HG03045 (cell line): ENCODE measurements at regions not wholly inside any gene's neighbourhood (a gene's known extent, or its start where the extent isn't known, plus 50 kb on each side); places are given as distances from the start of the nearest gene placed in this dataset.

ENCODE experiments used
- ATAC-seq: cut with Tn5 transposase; IDR thresholded peaks from one replicate; pipeline ENCODE4 v1.9.1; 2021; ENCODE audit warnings: mild to moderate bottlenecking, moderate library complexity; ENCODE audit not compliant: unreplicated experiment

- ATAC-seq, result no peak
Measured at GRCh38 chr12:76706101-76706500, 57.8 kb upstream of the ZDHHC17 start.

- no peak for ATAC-seq
Measured at GRCh38 chr12:76706761-76707160, 57.2 kb upstream of the ZDHHC17 start.

GRCh38 chr12:76707772-76708171, 56.1 kb upstream of the ZDHHC17 start:
- ATAC-seq, result no peak

- ATAC-seq, result no peak
Measured at GRCh38 chr12:76708296-76708695, 55.6 kb upstream of the ZDHHC17 start.

GRCh38 chr12:76711241-76711640, 52.7 kb upstream of the ZDHHC17 start:
- ATAC-seq, result no peak

- ATAC-seq, result no peak
Measured at GRCh38 chr12:76713130-76713529, 50.8 kb upstream of the ZDHHC17 start.

- ATAC-seq, result no peak
Measured at GRCh38 chr12:76713986-76714385, 49.9 kb upstream of the ZDHHC17 start.
